ENCODE measurements at regions not wholly inside any gene's neighbourhood (a gene's known extent, or its start where the extent isn't known, plus 50 kb on each side); places are given as distances from the start of the nearest gene placed in this dataset.

GRCh38 chr2:12051831-12052230, 305.4 kb downstream of the LPIN1 start:
- TF ChIP-seq POLR2A (IDR thresholded peaks at IDR 0.05) (no peak), CTCF (IDR thresholded peaks at IDR 0.05) (no peak)
